ENCODE measurements at regions not wholly inside any gene's neighbourhood (a gene's known extent, or its start where the extent isn't known, plus 50 kb on each side); places are given as distances from the start of the nearest gene placed in this dataset.
"Not testable (repeated sequence)": the region's sequence is repeated elsewhere in the genome, so short reads cannot be mapped to it uniquely, and the experiment has no call there.

GRCh38 chr11:71182791-71183677, 69.3 kb downstream of the SHANK2 start:
- no peak for DNase-seq (ENCODE audit: low spot score)

- no peak for DNase-seq (ENCODE audit: low spot score)
Measured at GRCh38 chr11:71181566-71181965, 70.8 kb downstream of the SHANK2 start.

- DNase-seq (ENCODE audit: low spot score): no peak
Measured at GRCh38 chr11:71180694-71181470, 71.5 kb downstream of the SHANK2 start.

GRCh38 chr11:71179877-71180605, 72.3 kb downstream of the SHANK2 start:
- no peak for DNase-seq (ENCODE audit: low spot score)

GRCh38 chr11:71178076-71178475, 74.3 kb downstream of the SHANK2 start:
- no peak for DNase-seq (ENCODE audit: low spot score)

- DNase-seq (ENCODE audit: low spot score): no peak
Measured at GRCh38 chr11:71176812-71177211, 75.6 kb downstream of the SHANK2 start.

- DNase-seq (ENCODE audit: low spot score): no peak
Measured at GRCh38 chr11:71173709-71174108, 78.7 kb downstream of the SHANK2 start.

- no peak for DNase-seq (ENCODE audit: low spot score)
Measured at GRCh38 chr11:71172680-71173079, 79.7 kb downstream of the SHANK2 start.

- no peak for DNase-seq (ENCODE audit: low spot score)
Measured at GRCh38 chr11:71171576-71171975, 80.8 kb downstream of the SHANK2 start.

- no peak for DNase-seq (ENCODE audit: low spot score)
Measured at GRCh38 chr11:71170624-71171423, 81.6 kb downstream of the SHANK2 start.

GRCh38 chr11:71169313-71169712, 83.1 kb downstream of the SHANK2 start:
- DNase-seq (ENCODE audit: low spot score): no peak

GRCh38 chr11:71167814-71168213, 84.6 kb downstream of the SHANK2 start:
- DNase-seq (ENCODE audit: low spot score): not testable (repeated sequence)

- no peak for DNase-seq (ENCODE audit: low spot score)
Measured at GRCh38 chr11:71165771-71166170, 86.6 kb downstream of the SHANK2 start.

- DNase-seq (ENCODE audit: low spot score): no peak
Measured at GRCh38 chr11:71164621-71165020, 87.8 kb downstream of the SHANK2 start.

GRCh38 chr11:71164186-71164585, 88.2 kb downstream of the SHANK2 start:
- no peak for DNase-seq (ENCODE audit: low spot score)

GRCh38 chr11:71163371-71163770, 89.0 kb downstream of the SHANK2 start:
- DNase-seq (ENCODE audit: low spot score): no peak

GRCh38 chr11:71158936-71159335, 93.4 kb downstream of the SHANK2 start:
- no peak for DNase-seq (ENCODE audit: low spot score)

- not testable (repeated sequence) for DNase-seq (ENCODE audit: low spot score)
Measured at GRCh38 chr11:71157676-71158075, 94.7 kb downstream of the SHANK2 start.

GRCh38 chr11:71156301-71156700, 96.1 kb downstream of the SHANK2 start:
- no peak for DNase-seq (ENCODE audit: low spot score)

GRCh38 chr11:71155846-71156245, 96.5 kb downstream of the SHANK2 start:
- no peak for DNase-seq (ENCODE audit: low spot score)

- no peak for DNase-seq (ENCODE audit: low spot score)
Measured at GRCh38 chr11:71154261-71154805, 98.0 kb downstream of the SHANK2 start.

All from hematopoietic multipotent progenitor cell treated with erythropoietin and hydrocortisone succinate and interleukin-3 and kit ligand, for 15 days (in vitro differentiated cells).